ENCODE measurements at regions not wholly inside any gene's neighbourhood (a gene's known extent, or its start where the extent isn't known, plus 50 kb on each side); places are given as distances from the start of the nearest gene placed in this dataset.
"Not testable (repeated sequence)": the region's sequence is repeated elsewhere in the genome, so short reads cannot be mapped to it uniquely, and the experiment has no call there.

DNA sequence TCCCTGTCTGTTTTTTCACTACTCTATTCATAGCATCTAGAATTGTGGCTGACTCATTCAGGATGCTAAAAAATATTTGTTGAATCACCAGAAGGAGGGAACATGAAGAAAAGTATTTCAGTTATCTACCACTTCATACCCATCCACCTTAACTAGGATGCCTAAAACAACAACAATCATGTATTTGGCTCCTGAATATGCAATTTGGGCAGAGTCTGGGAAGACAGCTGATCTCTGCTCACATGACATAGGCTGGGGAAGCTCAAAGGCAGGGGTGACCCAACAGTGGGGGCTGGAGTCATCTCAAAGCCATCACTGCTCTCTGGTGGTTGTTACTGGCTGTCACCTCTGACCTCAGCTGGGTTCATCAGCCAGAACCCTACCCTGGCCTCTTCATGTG lies 80.1 kb upstream of the RPL38 start:
- peaks cover 11% of the 10 kb centered on the region; the same call in 1 of the 2 replicates for H3K4me1 ChIP-seq (ENCODE audit: insufficient read depth, low read length)
- H3K4me3 ChIP-seq (ENCODE audit: low read length), result no peak overlapping the region
- H3K9me3 ChIP-seq (ENCODE audit: insufficient read depth, low read depth, low read length), result no peaks in the 10 kb centered on the region
- H3K27me3 ChIP-seq (ENCODE audit: insufficient read depth, low read length), result no peaks in the 10 kb centered on the region
- H3K36me3 ChIP-seq (ENCODE audit: insufficient read depth, low read depth, low read length), result no peaks in the 10 kb centered on the region
- no peak overlapping the region for H3K27ac ChIP-seq (ENCODE audit: low read length)
- no peak overlapping the region for H3K9ac ChIP-seq (ENCODE audit: low read depth, low read length)

DNA sequence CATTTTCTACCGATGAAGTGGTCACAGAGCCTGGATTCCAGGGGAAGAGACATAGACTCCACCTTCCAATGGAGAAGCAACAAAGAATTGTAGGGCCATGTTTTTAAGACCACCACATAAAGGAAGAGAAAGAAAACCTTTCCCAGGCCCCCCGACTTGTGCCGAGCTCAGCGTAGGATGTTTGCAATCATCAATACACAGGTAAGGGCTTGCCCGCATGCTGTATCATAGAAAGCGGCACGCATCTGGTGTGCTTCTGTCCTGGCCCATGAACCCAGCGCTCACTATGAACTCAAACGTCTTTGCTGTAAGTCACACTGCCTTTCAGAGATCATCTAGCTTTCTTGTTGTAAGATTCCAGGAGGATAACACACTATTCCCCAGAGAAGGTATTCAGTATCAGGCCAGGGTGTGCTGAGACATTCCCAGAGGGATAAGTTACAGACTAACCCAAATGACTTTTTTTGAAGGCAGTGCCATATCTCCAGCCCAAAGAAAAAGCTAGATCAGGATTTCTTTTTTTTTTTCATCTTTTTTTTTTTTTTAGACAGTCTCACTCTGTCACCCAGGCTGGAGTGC lies 79.5 kb upstream of the RPL38 start:
- no peaks in the 10 kb centered on the region for H3K27me3 ChIP-seq (ENCODE audit: insufficient read depth, low read length)
- H3K4me3 ChIP-seq (ENCODE audit: low read length), result no peak overlapping the region
- H3K4me1 ChIP-seq (ENCODE audit: insufficient read depth, low read length), result peaks cover 7% of the 10 kb centered on the region; the same call in 1 of the 2 replicates
- H3K9me3 ChIP-seq (ENCODE audit: insufficient read depth, low read depth, low read length), result no peaks in the 10 kb centered on the region
- H3K9ac ChIP-seq (ENCODE audit: low read depth, low read length), result no peak overlapping the region
- no peak overlapping the region for H3K27ac ChIP-seq (ENCODE audit: low read length)
- no peaks in the 10 kb centered on the region for H3K36me3 ChIP-seq (ENCODE audit: insufficient read depth, low read depth, low read length)

DNA sequence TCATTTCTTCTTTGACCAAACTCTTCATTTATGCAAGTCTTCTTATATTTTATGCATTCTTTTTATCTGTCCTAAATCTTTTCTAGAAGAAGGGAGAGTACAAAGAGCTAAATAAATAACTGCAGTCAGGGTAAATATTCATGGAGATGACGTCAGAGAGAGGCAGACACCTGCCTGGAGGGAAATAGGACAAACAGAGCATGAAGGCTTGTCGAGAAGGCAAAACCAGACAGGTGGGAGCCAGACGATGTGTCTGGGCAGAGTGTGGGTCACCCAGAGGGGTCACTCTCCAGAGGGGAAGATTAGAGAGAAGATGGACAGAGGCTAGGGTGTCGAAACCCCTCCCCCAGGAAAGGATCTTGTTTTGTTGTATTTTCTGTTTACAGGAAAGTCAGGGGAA lies 78.3 kb upstream of the RPL38 start:
- no peak overlapping the region for H3K4me3 ChIP-seq (ENCODE audit: low read length)
- H3K27me3 ChIP-seq (ENCODE audit: insufficient read depth, low read length), result no peaks in the 10 kb centered on the region
- no peaks in the 10 kb centered on the region for H3K9me3 ChIP-seq (ENCODE audit: insufficient read depth, low read depth, low read length)
- no peaks in the 10 kb centered on the region for H3K36me3 ChIP-seq (ENCODE audit: insufficient read depth, low read depth, low read length)
- 0 out of 2 replicates have a peak, but pooled peaks cover 5% of the 10 kb centered on the region for H3K4me1 ChIP-seq (ENCODE audit: insufficient read depth, low read length)
- no peak overlapping the region for H3K9ac ChIP-seq (ENCODE audit: low read depth, low read length)
- H3K27ac ChIP-seq (ENCODE audit: low read length), result no peak overlapping the region

DNA sequence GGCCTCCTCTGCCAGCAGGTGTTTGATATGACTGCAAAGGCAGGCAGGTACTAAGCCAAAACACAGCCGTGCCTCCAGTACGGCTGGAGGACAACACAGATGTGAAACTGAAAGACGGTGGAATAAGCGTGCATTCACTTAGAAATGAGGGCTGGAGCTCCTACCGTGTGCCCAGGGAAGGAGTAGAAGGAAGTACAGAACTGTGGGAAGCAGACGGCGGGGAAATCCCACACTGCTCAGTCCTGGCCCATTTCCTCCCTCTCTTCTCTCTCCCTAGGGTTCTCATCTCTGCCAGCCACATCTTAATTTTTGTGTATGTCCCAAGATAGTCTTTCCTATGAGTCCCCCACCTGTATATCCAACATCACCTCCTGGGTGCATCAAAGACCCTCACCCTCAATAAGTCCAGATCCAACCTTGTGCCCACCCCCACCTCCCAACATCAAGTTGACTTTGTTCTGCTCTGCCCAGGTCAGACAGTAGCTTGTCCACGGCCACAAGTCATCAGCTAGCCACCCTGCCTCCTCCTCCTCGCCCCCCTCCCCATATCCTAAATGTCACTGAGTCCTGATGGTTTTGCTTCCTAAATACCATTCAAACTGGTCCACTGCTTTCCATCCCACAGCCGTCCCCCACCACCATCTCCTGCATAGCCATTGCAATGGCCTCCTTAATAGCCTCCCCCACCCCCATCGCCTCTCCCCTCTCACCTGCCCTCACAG lies 77.1 kb upstream of the RPL38 start:
- Histone ChIP-seq H3K4me1 (ENCODE audit: insufficient read depth, low read length) (0 out of 2 replicates have a peak, but pooled peaks cover 5% of the 10 kb centered on the region), H3K27ac (ENCODE audit: low read length) (no peak overlapping the region), H3K9me3 (ENCODE audit: insufficient read depth, low read depth, low read length) (no peaks in the 10 kb centered on the region), H3K9ac (ENCODE audit: low read depth, low read length) (no peak overlapping the region), H3K36me3 (ENCODE audit: insufficient read depth, low read depth, low read length) (no peaks in the 10 kb centered on the region), H3K27me3 (ENCODE audit: insufficient read depth, low read length) (no peaks in the 10 kb centered on the region; the same call in 1 of the 2 replicates), H3K4me3 (ENCODE audit: low read length) (no peak overlapping the region)

DNA sequence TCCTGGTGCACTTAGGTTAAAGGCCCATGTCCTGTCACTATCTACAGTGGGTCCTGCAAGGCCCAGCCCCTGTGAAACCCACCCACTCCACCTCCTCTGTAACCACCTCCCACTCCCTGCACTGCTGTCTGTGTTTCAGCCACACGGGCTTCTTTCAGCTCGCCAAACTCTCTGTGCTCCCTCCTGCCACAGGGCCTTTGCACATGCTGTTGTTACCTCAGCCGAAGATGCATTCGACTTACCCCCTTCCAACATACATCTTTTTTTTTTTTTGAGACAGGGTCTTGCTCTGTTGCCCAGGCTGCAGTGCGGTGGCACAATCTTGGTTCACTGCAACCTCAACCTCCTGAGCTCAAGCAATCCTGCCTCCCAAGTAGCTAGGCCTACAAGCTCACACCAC lies 76.5 kb upstream of the RPL38 start:
- Histone ChIP-seq H3K4me3 (ENCODE audit: low read length) (no peak overlapping the region), H3K9ac (ENCODE audit: low read depth, low read length) (no peak overlapping the region), H3K9me3 (ENCODE audit: insufficient read depth, low read depth, low read length) (no peaks in the 10 kb centered on the region; the same call in 1 of the 2 replicates), H3K27ac (ENCODE audit: low read length) (no peak overlapping the region), H3K27me3 (ENCODE audit: insufficient read depth, low read length) (no peaks in the 10 kb centered on the region; the same call in 1 of the 2 replicates), H3K36me3 (ENCODE audit: insufficient read depth, low read depth, low read length) (no peaks in the 10 kb centered on the region), H3K4me1 (ENCODE audit: insufficient read depth, low read length) (0 out of 2 replicates have a peak, but pooled peaks cover 5% of the 10 kb centered on the region)

DNA sequence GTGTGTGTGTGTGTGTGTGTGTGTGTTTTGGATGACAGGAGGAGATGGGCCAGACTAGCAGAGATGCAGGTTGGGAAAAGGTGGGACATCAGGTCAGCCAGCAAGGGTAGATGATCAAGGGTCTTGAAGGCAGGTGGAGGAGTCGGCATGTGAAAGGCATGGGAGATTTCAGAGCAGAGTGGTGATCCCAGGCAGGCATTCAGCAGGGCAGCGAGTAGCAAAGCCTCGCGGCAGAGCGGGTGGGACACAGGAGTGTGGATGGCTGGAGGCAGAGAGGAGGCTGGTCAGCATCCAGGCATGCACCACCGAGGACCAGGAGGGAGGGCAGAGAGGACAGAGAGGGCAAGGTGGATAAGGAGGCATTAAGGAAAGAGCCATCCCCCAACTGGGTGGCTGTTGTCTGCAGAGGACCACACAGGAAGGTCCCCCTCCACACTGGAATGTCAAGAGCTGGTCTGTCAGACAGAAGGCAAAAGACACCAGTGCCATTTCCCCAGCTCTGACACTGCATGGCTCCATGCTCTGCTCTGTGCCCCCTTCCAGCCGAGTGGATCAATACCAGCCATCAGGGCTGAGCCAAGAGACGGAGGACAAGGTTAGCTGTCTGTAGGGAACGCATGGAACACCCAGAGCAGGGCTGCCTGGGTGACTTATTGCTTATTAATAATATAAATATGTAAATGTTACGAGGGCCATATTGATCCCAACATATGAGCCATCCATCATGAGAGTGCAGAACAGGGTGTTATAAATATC lies 74.8 kb upstream of the RPL38 start:
- Histone ChIP-seq H3K27me3 (ENCODE audit: insufficient read depth, low read length) (no peaks in the 10 kb centered on the region; the same call in 1 of the 2 replicates), H3K4me1 (ENCODE audit: insufficient read depth, low read length) (peaks cover 5% of the 10 kb centered on the region; the same call in 1 of the 2 replicates), H3K9me3 (ENCODE audit: insufficient read depth, low read depth, low read length) (no peaks in the 10 kb centered on the region; the same call in 1 of the 2 replicates), H3K4me3 (ENCODE audit: low read length) (no peak overlapping the region), H3K36me3 (ENCODE audit: insufficient read depth, low read depth, low read length) (no peaks in the 10 kb centered on the region), H3K9ac (ENCODE audit: low read depth, low read length) (no peak overlapping the region), H3K27ac (ENCODE audit: low read length) (no peak overlapping the region)

DNA sequence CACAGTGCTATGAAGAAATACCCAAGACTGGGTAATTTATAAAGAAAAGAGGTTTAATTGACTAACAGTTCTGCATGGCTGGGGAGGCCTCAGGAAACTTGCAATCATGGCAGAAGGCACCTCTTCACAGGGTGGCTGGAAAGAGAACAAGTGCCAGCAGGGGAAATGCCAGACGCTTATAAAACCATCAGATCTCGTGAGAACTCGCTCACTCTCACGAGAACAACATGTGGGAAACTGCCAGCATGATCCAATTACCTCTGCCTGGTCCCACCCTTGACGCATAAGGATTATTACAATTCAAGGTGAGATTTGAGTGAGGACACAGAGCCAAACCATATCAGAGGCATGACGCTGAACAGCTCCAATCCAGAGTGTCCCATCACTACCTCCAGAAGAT lies 73.7 kb upstream of the RPL38 start:
- not testable (repeated sequence) for H3K4me1 ChIP-seq (ENCODE audit: insufficient read depth, low read length); H3K9ac ChIP-seq (ENCODE audit: low read depth, low read length); H3K27ac ChIP-seq (ENCODE audit: low read length); H3K27me3 ChIP-seq (ENCODE audit: insufficient read depth, low read length); H3K36me3 ChIP-seq (ENCODE audit: insufficient read depth, low read depth, low read length); H3K4me3 ChIP-seq (ENCODE audit: low read length); H3K9me3 ChIP-seq (ENCODE audit: insufficient read depth, low read depth, low read length)

DNA sequence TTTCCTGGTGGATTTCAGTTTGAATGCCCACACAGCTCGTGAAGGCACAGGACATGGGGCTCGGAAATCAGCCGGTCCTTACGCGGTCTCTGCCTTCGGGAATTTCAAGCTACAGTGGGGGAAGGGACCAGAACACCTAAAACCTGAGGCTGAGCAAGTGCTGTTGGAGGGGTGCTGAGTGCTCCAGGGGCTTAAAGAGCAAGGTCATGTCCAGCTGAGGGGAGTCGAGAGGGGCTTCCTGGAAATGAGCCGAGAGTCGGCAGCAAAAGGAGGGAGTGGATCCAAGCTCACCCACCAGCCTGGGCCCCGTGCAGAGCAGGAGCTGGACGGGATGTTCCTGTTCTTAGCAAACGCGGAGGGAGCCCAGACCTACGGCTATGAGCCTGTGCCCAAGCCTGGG lies 73.2 kb upstream of the RPL38 start:
- Histone ChIP-seq H3K27me3 (ENCODE audit: insufficient read depth, low read length) (no peaks in the 10 kb centered on the region; the same call in 1 of the 2 replicates), H3K4me3 (ENCODE audit: low read length) (no peak overlapping the region), H3K9me3 (ENCODE audit: insufficient read depth, low read depth, low read length) (no peaks in the 10 kb centered on the region; the same call in 1 of the 2 replicates), H3K9ac (ENCODE audit: low read depth, low read length) (no peak overlapping the region), H3K4me1 (ENCODE audit: insufficient read depth, low read length) (peaks cover 5% of the 10 kb centered on the region; the same call in 1 of the 2 replicates), H3K27ac (ENCODE audit: low read length) (no peak overlapping the region), H3K36me3 (ENCODE audit: insufficient read depth, low read depth, low read length) (no peaks in the 10 kb centered on the region)

DNA sequence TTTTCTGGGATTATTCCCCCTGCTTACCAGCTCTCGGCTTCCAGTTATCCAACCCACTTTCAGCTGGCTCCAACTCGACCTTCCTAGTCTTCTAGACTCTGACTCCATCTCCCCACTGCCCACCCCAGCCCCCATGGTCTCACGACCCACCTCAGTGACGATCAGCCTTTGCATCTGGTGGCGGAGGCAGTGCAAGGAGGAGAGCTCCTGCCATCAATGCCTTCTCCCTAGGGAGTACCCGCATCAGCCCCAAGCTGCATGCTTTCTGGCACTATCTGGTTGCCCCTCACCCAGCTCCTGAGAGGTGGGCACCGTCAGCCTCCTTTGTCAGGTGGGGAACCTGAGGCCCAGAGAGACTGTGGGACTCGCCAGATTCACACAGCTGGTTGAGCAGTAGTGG lies 72.6 kb upstream of the RPL38 start:
- Histone ChIP-seq H3K27me3 (ENCODE audit: insufficient read depth, low read length) (no peaks in the 10 kb centered on the region; the same call in 1 of the 2 replicates), H3K36me3 (ENCODE audit: insufficient read depth, low read depth, low read length) (no peaks in the 10 kb centered on the region), H3K4me1 (ENCODE audit: insufficient read depth, low read length) (peaks cover 5% of the 10 kb centered on the region; the same call in 1 of the 2 replicates), H3K4me3 (ENCODE audit: low read length) (no peak overlapping the region), H3K9me3 (ENCODE audit: insufficient read depth, low read depth, low read length) (no peaks in the 10 kb centered on the region; the same call in 1 of the 2 replicates), H3K9ac (ENCODE audit: low read depth, low read length) (no peak overlapping the region), H3K27ac (ENCODE audit: low read length) (no peak overlapping the region)

DNA sequence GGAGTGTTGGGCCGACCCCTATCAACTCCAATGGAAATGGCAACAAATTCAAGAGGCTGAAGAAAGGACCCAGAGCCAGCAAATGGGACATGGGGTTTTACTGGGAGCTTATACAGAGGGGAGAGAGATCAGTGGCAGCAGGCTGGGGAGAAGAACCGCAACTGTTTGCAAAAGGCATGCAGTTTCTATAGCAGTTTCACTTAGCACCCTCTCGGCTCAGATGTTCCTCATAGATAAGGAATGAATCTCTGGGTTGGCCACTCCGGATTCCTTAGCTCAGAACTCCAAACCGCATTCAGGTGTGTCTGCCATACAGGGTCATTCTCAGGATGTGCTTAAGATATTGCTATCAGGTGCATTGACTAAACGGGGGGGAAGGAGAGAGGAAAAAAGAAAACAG lies 71.1 kb upstream of the RPL38 start:
- Histone ChIP-seq H3K4me1 (ENCODE audit: insufficient read depth, low read length) (peaks cover 5% of the 10 kb centered on the region; the same call in 1 of the 2 replicates), H3K9me3 (ENCODE audit: insufficient read depth, low read depth, low read length) (no peaks in the 10 kb centered on the region; the same call in 1 of the 2 replicates), H3K27ac (ENCODE audit: low read length) (no peak overlapping the region), H3K27me3 (ENCODE audit: insufficient read depth, low read length) (no peaks in the 10 kb centered on the region; the same call in 1 of the 2 replicates), H3K4me3 (ENCODE audit: low read length) (no peak overlapping the region), H3K36me3 (ENCODE audit: insufficient read depth, low read depth, low read length) (no peaks in the 10 kb centered on the region), H3K9ac (ENCODE audit: low read depth, low read length) (no peak overlapping the region)

DNA sequence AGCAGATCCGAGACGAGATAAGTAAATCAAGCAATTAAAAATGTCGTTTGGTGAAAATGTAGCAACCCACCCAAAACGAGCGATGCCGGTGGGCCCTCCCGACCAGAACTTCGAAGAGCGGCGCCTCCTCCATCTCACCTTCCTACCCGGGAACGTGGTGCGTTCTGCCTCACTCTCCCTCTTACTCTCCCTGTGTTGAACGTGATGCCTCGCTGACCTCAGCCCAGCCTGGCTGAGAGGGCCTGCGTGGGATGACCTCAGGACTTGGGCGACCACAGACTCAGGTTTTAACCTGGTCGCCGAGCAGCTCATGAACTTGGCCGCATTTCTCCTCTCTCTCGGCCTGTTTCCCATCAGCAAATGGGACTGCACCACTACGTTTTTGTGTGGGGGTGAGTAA lies 69.7 kb upstream of the RPL38 start:
- H3K9ac ChIP-seq (ENCODE audit: low read depth, low read length), result no peak overlapping the region
- peaks cover 5% of the 10 kb centered on the region; the same call in 1 of the 2 replicates for H3K4me1 ChIP-seq (ENCODE audit: insufficient read depth, low read length)
- H3K27ac ChIP-seq (ENCODE audit: low read length), result no peak overlapping the region
- H3K36me3 ChIP-seq (ENCODE audit: insufficient read depth, low read depth, low read length), result no peaks in the 10 kb centered on the region
- no peaks in the 10 kb centered on the region; the same call in 1 of the 2 replicates for H3K9me3 ChIP-seq (ENCODE audit: insufficient read depth, low read depth, low read length)
- no peak overlapping the region for H3K4me3 ChIP-seq (ENCODE audit: low read length)
- no peaks in the 10 kb centered on the region; the same call in 1 of the 2 replicates for H3K27me3 ChIP-seq (ENCODE audit: insufficient read depth, low read length)

Measured in iPS-20b (cell line).